ENCODE measurements at regions not wholly inside any gene's neighbourhood (a gene's known extent, or its start where the extent isn't known, plus 50 kb on each side); places are given as distances from the start of the nearest gene placed in this dataset.

DNA sequence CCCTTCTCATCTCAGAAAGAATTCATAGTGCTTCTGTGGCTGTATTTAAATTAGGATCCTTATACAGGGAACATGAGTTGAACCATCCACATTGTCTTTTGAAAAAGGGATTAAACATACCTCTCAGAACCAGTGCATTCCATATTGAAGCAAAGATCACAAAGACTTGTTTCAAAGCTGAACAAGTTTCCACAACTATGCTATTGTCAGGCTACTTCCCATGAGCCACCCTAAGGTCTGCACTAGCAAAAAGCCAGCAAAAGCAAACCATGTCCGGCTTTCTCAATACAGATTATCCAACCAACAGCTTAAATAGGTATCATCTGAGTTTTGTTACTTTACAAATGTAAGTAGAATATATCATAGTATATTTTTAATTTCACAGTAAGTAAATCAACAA, 78.1 kb downstream of the SCG2 start:
- in situ Hi-C loops (cut with HindIII; ENCODE audit: low pct_ligation_motif_present, low pct_unique_long_range_greater_than_20kb, low sequenced_read_pairs): no loop called here
- no peak for DNase-seq

GRCh38 chr2:223526106-223526505, 76.1 kb downstream of the SCG2 start:
- in situ Hi-C loops (cut with HindIII; ENCODE audit: low pct_ligation_motif_present, low pct_unique_long_range_greater_than_20kb, low sequenced_read_pairs): no loop called here
- no peak for DNase-seq

- DNase-seq: no peak
- in situ Hi-C loops (cut with HindIII; ENCODE audit: low pct_ligation_motif_present, low pct_unique_long_range_greater_than_20kb, low sequenced_read_pairs): no loop called here
Measured at GRCh38 chr2:223528036-223528435, 74.1 kb downstream of the SCG2 start.

- in situ Hi-C loops (cut with HindIII; ENCODE audit: low pct_ligation_motif_present, low pct_unique_long_range_greater_than_20kb, low sequenced_read_pairs): no loop called here
- no peak for DNase-seq
Measured at GRCh38 chr2:223529696-223530095, 72.5 kb downstream of the SCG2 start.

- no peak for DNase-seq
- in situ Hi-C loops (cut with HindIII; ENCODE audit: low pct_ligation_motif_present, low pct_unique_long_range_greater_than_20kb, low sequenced_read_pairs): no loop called here
Measured at GRCh38 chr2:223530811-223531210, 71.3 kb downstream of the SCG2 start.

DNA sequence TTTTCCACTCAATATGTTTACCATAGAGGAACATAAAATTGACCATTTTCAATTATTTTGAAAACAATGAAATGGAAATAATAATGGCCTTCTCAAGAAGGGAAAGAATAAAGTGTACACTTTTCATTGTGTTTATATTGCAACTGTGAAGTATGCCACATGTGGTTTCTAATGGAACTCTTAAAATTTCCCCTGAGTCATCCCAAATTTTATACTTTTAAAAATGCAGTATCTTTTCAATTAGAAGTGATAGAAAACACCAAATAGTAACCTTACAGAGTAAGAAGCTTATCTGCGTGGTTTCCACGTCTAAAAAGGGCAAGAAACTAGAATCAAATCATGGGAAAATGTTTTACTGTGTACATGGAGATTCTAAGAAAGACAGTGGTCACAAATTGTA, 70.0 kb downstream of the SCG2 start:
- in situ Hi-C loops (cut with HindIII; ENCODE audit: low pct_ligation_motif_present, low pct_unique_long_range_greater_than_20kb, low sequenced_read_pairs): no loop called here
- no peak for DNase-seq

GRCh38 chr2:223532712-223533111, 69.4 kb downstream of the SCG2 start:
- DNase-seq: no peak
- in situ Hi-C loops (cut with HindIII; ENCODE audit: low pct_ligation_motif_present, low pct_unique_long_range_greater_than_20kb, low sequenced_read_pairs): no loop called here

GRCh38 chr2:223536546-223536945, 65.6 kb downstream of the SCG2 start:
- in situ Hi-C loops (cut with HindIII; ENCODE audit: low pct_ligation_motif_present, low pct_unique_long_range_greater_than_20kb, low sequenced_read_pairs): no loop called here
- no peak for DNase-seq

DNA sequence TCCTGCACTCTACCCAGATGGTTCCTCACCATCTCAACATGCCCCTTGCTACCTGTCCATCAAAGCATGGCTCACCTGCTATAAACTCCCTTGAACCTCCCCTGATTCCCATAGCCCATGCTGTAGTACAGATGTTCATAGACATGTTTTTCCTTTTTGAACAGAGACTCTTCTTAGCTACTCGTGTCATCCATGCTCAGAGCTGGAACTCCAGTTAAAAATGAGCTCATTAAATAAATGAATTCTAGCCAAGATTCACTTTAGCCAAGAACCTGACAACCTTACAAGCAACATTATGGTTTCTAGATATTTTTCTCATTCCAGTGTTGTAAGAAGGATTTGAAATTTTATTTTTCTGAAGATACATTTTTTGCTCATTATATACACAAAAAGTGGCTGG, 65.0 kb downstream of the SCG2 start:
- DNase-seq: no peak
- in situ Hi-C loops (cut with HindIII; ENCODE audit: low pct_ligation_motif_present, low pct_unique_long_range_greater_than_20kb, low sequenced_read_pairs): no loop called here

DNA sequence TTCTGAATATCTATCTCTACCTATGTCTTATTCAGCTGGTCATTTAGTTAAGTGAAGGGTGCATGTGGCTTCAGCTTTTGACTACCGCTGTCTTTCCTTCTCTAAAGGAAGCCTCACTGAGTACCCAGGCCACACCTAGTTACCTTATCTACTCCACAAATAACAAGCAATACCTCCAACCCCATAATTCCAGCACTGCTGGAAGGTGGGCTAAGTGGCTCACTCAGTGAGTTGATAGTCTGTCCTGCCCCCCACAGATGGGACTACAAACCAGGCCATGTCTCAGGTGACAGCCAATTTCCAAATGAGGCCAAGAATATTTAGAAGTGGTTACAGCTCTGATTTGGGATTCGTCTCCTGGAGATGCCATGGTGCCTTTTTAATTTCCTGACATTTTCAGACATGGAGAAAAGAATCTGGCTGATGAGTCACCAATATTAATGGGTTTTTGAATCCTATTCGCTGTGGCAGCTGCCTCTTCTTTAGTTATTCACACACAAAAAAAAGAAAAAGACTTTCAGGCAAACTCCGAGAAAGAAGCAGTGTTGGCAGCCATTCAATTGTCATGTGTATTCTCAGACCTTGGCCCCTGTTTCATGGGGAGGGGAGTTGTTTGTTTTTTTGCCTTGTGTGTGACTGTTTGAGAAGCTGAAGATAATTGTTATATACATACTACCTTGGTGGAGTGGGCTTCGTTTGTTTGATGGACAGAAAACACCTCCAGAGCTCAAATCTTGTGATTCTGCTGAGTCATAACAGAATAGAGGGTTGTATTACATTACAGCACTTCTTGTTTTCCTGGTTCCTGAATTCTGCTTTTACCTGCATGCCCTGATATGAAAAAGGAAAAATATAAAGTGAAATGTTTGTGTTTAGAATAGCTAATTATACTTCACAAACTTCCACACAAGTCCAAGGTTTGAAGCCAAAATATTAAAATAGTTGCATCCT, 64.2 kb downstream of the SCG2 start:
- in situ Hi-C loops (cut with HindIII; ENCODE audit: low pct_ligation_motif_present, low pct_unique_long_range_greater_than_20kb, low sequenced_read_pairs): no loop called here
- DNase-seq: no peak

DNA sequence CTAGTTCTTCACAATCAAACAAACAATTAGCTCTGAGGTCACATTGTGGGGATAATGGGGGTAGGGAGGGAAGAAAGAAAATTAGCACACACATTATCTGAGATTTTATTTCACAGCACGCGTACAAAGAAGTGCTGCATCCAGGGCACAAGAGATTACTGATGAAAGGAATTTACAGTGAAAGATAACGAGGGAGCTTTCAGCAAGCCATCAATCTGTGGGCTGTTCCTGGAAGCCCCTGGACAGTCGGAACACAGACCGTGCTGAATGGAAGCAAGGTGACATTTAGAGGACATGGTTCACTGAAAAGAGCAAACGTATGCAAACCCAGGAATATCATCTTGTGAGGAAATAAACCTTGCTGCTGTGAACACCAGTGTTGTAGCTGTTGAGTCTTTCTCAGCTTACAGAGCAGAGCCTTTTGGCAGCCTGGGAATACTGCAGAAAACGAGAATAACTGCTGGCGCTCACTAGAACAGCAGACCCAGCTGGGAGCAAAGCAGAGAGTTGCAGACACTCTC, 63.2 kb downstream of the SCG2 start:
- in situ Hi-C loops (cut with HindIII; ENCODE audit: low pct_ligation_motif_present, low pct_unique_long_range_greater_than_20kb, low sequenced_read_pairs): no loop called here

DNA sequence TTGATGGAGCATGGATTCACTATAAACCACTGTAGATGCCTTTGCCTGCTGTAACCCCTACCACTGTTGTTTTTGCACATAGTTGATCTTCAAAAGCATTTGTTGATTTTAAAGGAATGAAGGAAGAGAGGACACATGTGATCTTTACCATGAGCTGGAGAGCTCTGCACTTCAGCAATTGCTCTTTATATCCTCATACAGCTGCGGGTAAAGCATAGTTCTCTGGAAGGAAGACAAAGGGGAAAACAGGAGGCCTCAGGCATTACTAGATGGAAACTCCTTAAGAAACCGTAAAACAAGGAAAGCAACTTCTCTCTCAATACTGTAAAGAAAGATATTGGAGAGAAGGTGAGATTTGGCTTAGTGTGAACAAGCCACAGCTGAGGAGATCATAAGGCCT, 60.6 kb downstream of the SCG2 start:
- no peak for DNase-seq
- in situ Hi-C loops (cut with HindIII; ENCODE audit: low pct_ligation_motif_present, low pct_unique_long_range_greater_than_20kb, low sequenced_read_pairs): no loop called here

More for the DNA sequence above, 63.2 kb downstream of the SCG2 start:
- DNase-seq: no peak

DNA sequence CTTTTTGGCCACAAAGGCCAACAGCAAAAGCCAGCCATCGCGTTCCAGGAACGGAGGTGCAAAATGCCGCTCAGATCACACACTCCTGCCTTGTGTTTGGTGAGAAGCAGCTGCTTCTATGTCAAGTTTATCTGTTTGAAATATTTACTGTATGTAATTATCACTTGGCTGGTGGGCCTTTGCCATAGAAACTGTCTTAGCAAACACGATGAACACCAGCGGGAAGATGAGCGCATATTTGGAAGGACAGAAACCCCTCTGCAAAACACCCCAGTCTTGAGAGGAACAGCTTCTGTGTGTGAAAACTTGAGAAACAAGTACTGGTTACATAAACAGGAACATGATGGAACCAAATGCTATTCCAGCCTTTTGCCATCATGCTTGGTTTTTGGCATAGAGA, 59.7 kb downstream of the SCG2 start:
- in situ Hi-C loops (cut with HindIII; ENCODE audit: low pct_ligation_motif_present, low pct_unique_long_range_greater_than_20kb, low sequenced_read_pairs): no loop called here
- no peak for DNase-seq

DNA sequence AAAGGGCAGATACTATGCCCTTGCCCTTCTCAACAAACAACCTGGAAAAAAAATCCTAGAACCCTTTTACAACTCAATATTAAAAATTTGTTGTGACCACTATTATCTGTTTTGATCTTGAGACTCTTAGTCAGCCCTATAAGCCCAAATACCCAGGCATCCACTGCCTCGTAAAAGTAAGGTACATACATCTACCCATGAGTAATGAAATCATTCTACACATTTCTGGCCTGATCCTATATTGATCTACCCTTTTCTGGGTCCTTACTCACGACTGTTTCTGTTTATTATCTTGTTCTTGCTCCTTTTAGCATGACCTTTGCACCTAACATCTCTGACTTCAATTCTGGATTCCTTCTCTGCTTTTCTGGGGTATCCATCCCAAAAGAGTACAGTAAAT, 56.8 kb downstream of the SCG2 start:
- in situ Hi-C loops (cut with HindIII; ENCODE audit: low pct_ligation_motif_present, low pct_unique_long_range_greater_than_20kb, low sequenced_read_pairs): no loop called here
- no peak for DNase-seq

DNA sequence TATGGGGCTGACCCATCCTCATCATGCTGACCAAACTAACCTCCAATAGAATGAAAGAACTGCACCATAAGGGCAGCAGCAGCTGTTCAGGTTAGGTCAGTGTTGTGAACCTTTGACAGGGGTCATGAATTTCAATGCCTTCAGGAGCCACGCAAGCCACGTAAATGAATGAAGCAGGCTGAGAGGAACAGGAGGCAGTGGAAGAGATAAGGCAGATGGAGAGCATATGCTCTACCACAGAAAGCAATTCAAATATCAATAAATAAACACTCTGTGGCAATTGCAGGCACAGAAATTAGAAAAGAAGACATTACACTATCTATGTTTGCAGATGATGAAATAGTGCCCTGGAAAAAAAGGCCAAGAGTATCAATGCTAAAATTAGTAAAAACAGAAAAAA, 56.3 kb downstream of the SCG2 start:
- DNase-seq: no peak
- in situ Hi-C loops (cut with HindIII; ENCODE audit: low pct_ligation_motif_present, low pct_unique_long_range_greater_than_20kb, low sequenced_read_pairs): no loop called here

Data from ACHN (cell line).